ENCODE measurements at regions not wholly inside any gene's neighbourhood (a gene's known extent, or its start where the extent isn't known, plus 50 kb on each side); places are given as distances from the start of the nearest gene placed in this dataset.

- Mint-ChIP-seq H3K27me3 (ENCODE audit: low read depth, unreplicated experiment) (no peaks in the 10 kb centered on the region), H3K4me3 (ENCODE audit: unreplicated experiment) (no peak overlapping the region), H3K27ac (ENCODE audit: unreplicated experiment) (no peak overlapping the region), H3K9me3 (ENCODE audit: unreplicated experiment) (no peaks in the 10 kb centered on the region), H3K4me1 (ENCODE audit: low read depth, unreplicated experiment) (no peaks in the 10 kb centered on the region), H3K36me3 (ENCODE audit: low read depth, unreplicated experiment) (no peaks in the 10 kb centered on the region)
- Histone ChIP-seq H3K4me2 (ENCODE audit: low read length) (no peak overlapping the region), H4K20me1 (ENCODE audit: insufficient read depth, low read length) (no peaks in the 10 kb centered on the region), H3K36me3 (ENCODE audit: insufficient read depth, low read length) (no peaks in the 10 kb centered on the region), H3K9ac (ENCODE audit: low read length) (no peak overlapping the region), H3K4me3 (ENCODE audit: insufficient read depth, low read depth, low read length) (no peak overlapping the region), H3K27me3 (ENCODE audit: insufficient read depth, low read length) (no peaks in the 10 kb centered on the region), H2AFZ (ENCODE audit: low read depth, low read length) (no peak overlapping the region), H3K79me2 (ENCODE audit: insufficient read depth, low read length) (no peaks in the 10 kb centered on the region), H3K9me3 (ENCODE audit: insufficient read depth, low read depth, low read length) (no peaks in the 10 kb centered on the region), H3K4me1 (ENCODE audit: insufficient read depth, low read length) (no peaks in the 10 kb centered on the region), H3K27ac (ENCODE audit: low read depth, low read length) (no peak overlapping the region)
- FAIRE-seq: no peak
- TF ChIP-seq EZH2 (IDR thresholded peaks at IDR 0.05; ENCODE audit: insufficient read depth, low read length): no peak
- TF ChIP-seq, protein P1, sequence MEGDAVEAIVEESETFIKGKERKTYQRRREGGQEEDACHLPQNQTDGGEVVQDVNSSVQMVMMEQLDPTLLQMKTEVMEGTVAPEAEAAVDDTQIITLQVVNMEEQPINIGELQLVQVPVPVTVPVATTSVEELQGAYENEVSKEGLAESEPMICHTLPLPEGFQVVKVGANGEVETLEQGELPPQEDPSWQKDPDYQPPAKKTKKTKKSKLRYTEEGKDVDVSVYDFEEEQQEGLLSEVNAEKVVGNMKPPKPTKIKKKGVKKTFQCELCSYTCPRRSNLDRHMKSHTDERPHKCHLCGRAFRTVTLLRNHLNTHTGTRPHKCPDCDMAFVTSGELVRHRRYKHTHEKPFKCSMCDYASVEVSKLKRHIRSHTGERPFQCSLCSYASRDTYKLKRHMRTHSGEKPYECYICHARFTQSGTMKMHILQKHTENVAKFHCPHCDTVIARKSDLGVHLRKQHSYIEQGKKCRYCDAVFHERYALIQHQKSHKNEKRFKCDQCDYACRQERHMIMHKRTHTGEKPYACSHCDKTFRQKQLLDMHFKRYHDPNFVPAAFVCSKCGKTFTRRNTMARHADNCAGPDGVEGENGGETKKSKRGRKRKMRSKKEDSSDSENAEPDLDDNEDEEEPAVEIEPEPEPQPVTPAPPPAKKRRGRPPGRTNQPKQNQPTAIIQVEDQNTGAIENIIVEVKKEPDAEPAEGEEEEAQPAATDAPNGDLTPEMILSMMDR (IDR thresholded peaks at IDR 0.05; ENCODE audit: insufficient read depth, low read depth, low read length): peak; percentile 8
- DNase-seq (ENCODE audit: low read depth): no peak
These were observed 293.5 kb downstream of the SLC6A15 start for GRCh38 chr12:84619053-84619571.

GRCh38 chr12:84607170-84607819 is 305.3 kb downstream of the SLC6A15 start:
- Histone ChIP-seq H3K27ac (ENCODE audit: low read depth, low read length) (no peak overlapping the region), H2AFZ (ENCODE audit: low read depth, low read length) (no peak overlapping the region), H3K4me3 (ENCODE audit: insufficient read depth, low read depth, low read length) (no peak overlapping the region), H3K4me2 (ENCODE audit: low read length) (no peak overlapping the region), H3K4me1 (ENCODE audit: insufficient read depth, low read length) (no peaks in the 10 kb centered on the region), H4K20me1 (ENCODE audit: insufficient read depth, low read length) (no peaks in the 10 kb centered on the region), H3K79me2 (ENCODE audit: insufficient read depth, low read length) (no peaks in the 10 kb centered on the region), H3K9me3 (ENCODE audit: insufficient read depth, low read depth, low read length) (no peaks in the 10 kb centered on the region), H3K36me3 (ENCODE audit: insufficient read depth, low read length) (no peaks in the 10 kb centered on the region), H3K27me3 (ENCODE audit: insufficient read depth, low read length) (no peaks in the 10 kb centered on the region), H3K9ac (ENCODE audit: low read length) (no peak overlapping the region)
- no peak overlapping the region for H3K27ac Mint-ChIP-seq (ENCODE audit: unreplicated experiment)
- no peaks in the 10 kb centered on the region for H3K27me3 Mint-ChIP-seq (ENCODE audit: low read depth, unreplicated experiment)
- no peaks in the 10 kb centered on the region for H3K9me3 Mint-ChIP-seq (ENCODE audit: unreplicated experiment)
- no peak for TF ChIP-seq EZH2 (IDR thresholded peaks at IDR 0.05; ENCODE audit: insufficient read depth, low read length)
- TF ChIP-seq, protein P1 (IDR thresholded peaks at IDR 0.05; ENCODE audit: insufficient read depth, low read depth, low read length): no peak
- H3K36me3 Mint-ChIP-seq (ENCODE audit: low read depth, unreplicated experiment): no peaks in the 10 kb centered on the region
- no peak overlapping the region for H3K4me3 Mint-ChIP-seq (ENCODE audit: unreplicated experiment)
- no peaks in the 10 kb centered on the region for H3K4me1 Mint-ChIP-seq (ENCODE audit: low read depth, unreplicated experiment)
- FAIRE-seq: no peak
- DNase-seq (ENCODE audit: low read depth): no peak

GRCh38 chr12:84605983-84606382 is 306.6 kb downstream of the SLC6A15 start:
- no peak overlapping the region for H3K4me3 Mint-ChIP-seq (ENCODE audit: unreplicated experiment)
- no peak for DNase-seq (ENCODE audit: low read depth)
- no peak for FAIRE-seq

More at GRCh38 chr12:84605983-84606382, 306.6 kb downstream of the SLC6A15 start:
- Histone ChIP-seq H3K27me3 (ENCODE audit: insufficient read depth, low read length) (no peaks in the 10 kb centered on the region), H3K9ac (ENCODE audit: low read length) (no peak overlapping the region), H3K9me3 (ENCODE audit: insufficient read depth, low read depth, low read length) (no peaks in the 10 kb centered on the region), H3K4me2 (ENCODE audit: low read length) (no peak overlapping the region), H3K4me3 (ENCODE audit: insufficient read depth, low read depth, low read length) (no peak overlapping the region), H2AFZ (ENCODE audit: low read depth, low read length) (no peak overlapping the region), H3K4me1 (ENCODE audit: insufficient read depth, low read length) (no peaks in the 10 kb centered on the region), H4K20me1 (ENCODE audit: insufficient read depth, low read length) (no peaks in the 10 kb centered on the region), H3K27ac (ENCODE audit: low read depth, low read length) (no peak overlapping the region), H3K79me2 (ENCODE audit: insufficient read depth, low read length) (no peaks in the 10 kb centered on the region), H3K36me3 (ENCODE audit: insufficient read depth, low read length) (no peaks in the 10 kb centered on the region)
- no peak overlapping the region for H3K27ac Mint-ChIP-seq (ENCODE audit: unreplicated experiment)
- TF ChIP-seq EZH2 (IDR thresholded peaks at IDR 0.05; ENCODE audit: insufficient read depth, low read length): no peak
- TF ChIP-seq, protein P1 (IDR thresholded peaks at IDR 0.05; ENCODE audit: insufficient read depth, low read depth, low read length): no peak
- no peaks in the 10 kb centered on the region for H3K36me3 Mint-ChIP-seq (ENCODE audit: low read depth, unreplicated experiment)
- H3K4me1 Mint-ChIP-seq (ENCODE audit: low read depth, unreplicated experiment): no peaks in the 10 kb centered on the region
- no peaks in the 10 kb centered on the region for H3K27me3 Mint-ChIP-seq (ENCODE audit: low read depth, unreplicated experiment)
- H3K9me3 Mint-ChIP-seq (ENCODE audit: unreplicated experiment): no peaks in the 10 kb centered on the region

Data from astrocyte (in vitro differentiated cells and primary cell).